ENCODE measurements at regions not wholly inside any gene's neighbourhood (a gene's known extent, or its start where the extent isn't known, plus 50 kb on each side); places are given as distances from the start of the nearest gene placed in this dataset.
"Not testable (repeated sequence)": the region's sequence is repeated elsewhere in the genome, so short reads cannot be mapped to it uniquely, and the experiment has no call there.

DNA sequence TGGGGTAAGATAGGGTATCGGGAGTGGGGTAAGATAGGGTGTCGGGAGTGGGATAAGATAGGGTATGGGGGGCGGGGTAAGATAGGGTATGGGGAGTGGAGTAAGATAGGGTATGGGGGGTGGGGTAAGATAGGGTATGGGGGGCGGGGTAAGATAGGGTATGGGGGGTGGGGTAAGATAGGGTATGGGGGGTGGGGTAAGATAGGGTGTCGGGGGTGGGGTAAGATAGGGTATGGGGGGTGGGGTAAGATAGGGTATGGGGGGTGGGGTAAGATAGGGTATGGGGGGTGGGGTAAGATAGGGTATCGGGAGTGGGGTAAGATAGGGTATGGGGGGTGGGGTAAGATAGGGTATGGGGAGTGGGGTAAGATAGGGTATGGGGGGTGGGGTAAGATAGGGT lies 269.5 kb downstream of the TCERG1L start:
- TF ChIP-seq, protein P1, sequence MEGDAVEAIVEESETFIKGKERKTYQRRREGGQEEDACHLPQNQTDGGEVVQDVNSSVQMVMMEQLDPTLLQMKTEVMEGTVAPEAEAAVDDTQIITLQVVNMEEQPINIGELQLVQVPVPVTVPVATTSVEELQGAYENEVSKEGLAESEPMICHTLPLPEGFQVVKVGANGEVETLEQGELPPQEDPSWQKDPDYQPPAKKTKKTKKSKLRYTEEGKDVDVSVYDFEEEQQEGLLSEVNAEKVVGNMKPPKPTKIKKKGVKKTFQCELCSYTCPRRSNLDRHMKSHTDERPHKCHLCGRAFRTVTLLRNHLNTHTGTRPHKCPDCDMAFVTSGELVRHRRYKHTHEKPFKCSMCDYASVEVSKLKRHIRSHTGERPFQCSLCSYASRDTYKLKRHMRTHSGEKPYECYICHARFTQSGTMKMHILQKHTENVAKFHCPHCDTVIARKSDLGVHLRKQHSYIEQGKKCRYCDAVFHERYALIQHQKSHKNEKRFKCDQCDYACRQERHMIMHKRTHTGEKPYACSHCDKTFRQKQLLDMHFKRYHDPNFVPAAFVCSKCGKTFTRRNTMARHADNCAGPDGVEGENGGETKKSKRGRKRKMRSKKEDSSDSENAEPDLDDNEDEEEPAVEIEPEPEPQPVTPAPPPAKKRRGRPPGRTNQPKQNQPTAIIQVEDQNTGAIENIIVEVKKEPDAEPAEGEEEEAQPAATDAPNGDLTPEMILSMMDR (IDR thresholded peaks at IDR 0.05): not testable (repeated sequence)
- TF ChIP-seq POLR2A (IDR thresholded peaks at IDR 0.05): not testable (repeated sequence)

Data from ovary (tissue), 3 donors.